Neutrophil (primary cell): ENCODE measurements at regions not wholly inside any gene's neighbourhood (a gene's known extent, or its start where the extent isn't known, plus 50 kb on each side); places are given as distances from the start of the nearest gene placed in this dataset.

Experiments
- H3K27ac ChIP-seq: fragments of 200-600 bp; sonication (generic); 2 replicates; pipeline ENCODE4 v1.5.1; 2016; ENCODE audit warnings: mild to moderate bottlenecking, moderate library complexity
- H3K27me3 ChIP-seq: fragments of 200-600 bp; sonication (generic); 2 replicates; pipeline ENCODE4 v1.6.0; 2016; ENCODE audit warnings: mild to moderate bottlenecking
- H3K36me3 ChIP-seq: fragments of 200-600 bp; sonication (generic); 2 replicates; pipeline ENCODE4 v1.5.1; 2017
- H3K4me1 ChIP-seq, 2 experiments: fragments of 200-600 bp in 1 of 2; sonication (generic) in 1 of 2; 1 replicate in 1 of 2; 2 replicates in 1 of 2; pipeline versions ENCODE4 v1.5.1 to v1.6.1; 2013 to 2016; ENCODE audit warnings: low read depth in 1 of 2, low read length in 1 of 2, mild to moderate bottlenecking in 1 of 2, moderate library complexity in 1 of 2; ENCODE audit not compliant: control insufficient read depth in 1 of 2, insufficient read depth in 1 of 2
- H3K4me3 ChIP-seq, 2 experiments: fragments of 200-600 bp in 1 of 2; sonication (generic) in 1 of 2; 1 replicate in 1 of 2; 2 replicates in 1 of 2; pipeline ENCODE4 v1.5.1; 2013 to 2016; ENCODE audit warnings: low read depth in 1 of 2, low read length in 1 of 2, mild to moderate bottlenecking in 1 of 2, moderate library complexity in 1 of 2
- H3K9me3 ChIP-seq: fragments of 200-600 bp; sonication (generic); 2 replicates; pipeline ENCODE4 v1.5.1; 2016
- CTCF ChIP-seq: fragments of 200-600 bp; sonication (generic); IDR thresholded peaks from 2 replicates; pipeline ENCODE4 v1.5.1; 2016; ENCODE audit warnings: antibody characterized with exemption

GRCh38 chr11:11703885-11704284 is 82.1 kb upstream of the GALNT18 start:
- H3K4me1 ChIP-seq: no peaks in the 10 kb centered on the region
- H3K36me3 ChIP-seq: no peaks in the 10 kb centered on the region
- no peak for TF ChIP-seq CTCF
- H3K27ac ChIP-seq: no peak overlapping the region
- no peaks in the 10 kb centered on the region for H3K27me3 ChIP-seq
- no peak overlapping the region for H3K4me3 ChIP-seq
- no peaks in the 10 kb centered on the region for H3K9me3 ChIP-seq

DNA sequence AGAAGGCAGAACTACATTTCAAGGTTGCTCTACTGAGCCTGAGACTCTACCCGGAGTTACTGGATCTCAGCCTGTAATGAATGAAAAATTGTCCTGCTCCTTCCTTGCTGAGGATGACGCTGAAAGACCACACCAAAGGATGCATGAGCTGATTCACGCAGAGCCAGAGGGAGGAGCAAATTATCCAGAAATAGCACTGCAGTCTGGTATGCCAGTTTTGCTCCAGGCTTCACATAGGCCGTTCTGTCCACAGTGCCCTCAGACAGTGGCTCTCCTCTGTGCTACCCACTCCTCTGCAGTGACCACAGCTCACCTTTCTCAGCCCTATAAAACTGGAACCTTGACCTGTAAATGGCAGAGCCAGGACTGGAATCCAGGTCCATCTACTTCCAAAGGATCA is 79.3 kb upstream of the GALNT18 start:
- no peaks in the 10 kb centered on the region for H3K4me1 ChIP-seq
- H3K36me3 ChIP-seq: no peaks in the 10 kb centered on the region
- H3K4me3 ChIP-seq: no peak overlapping the region
- no peaks in the 10 kb centered on the region for H3K27me3 ChIP-seq
- H3K9me3 ChIP-seq: no peaks in the 10 kb centered on the region
- no peak overlapping the region for H3K27ac ChIP-seq
- no peak for TF ChIP-seq CTCF

GRCh38 chr11:11697796-11698195 is 76.0 kb upstream of the GALNT18 start:
- no peak overlapping the region for H3K27ac ChIP-seq
- H3K36me3 ChIP-seq: no peaks in the 10 kb centered on the region
- H3K4me1 ChIP-seq: no peaks in the 10 kb centered on the region
- H3K9me3 ChIP-seq: no peaks in the 10 kb centered on the region
- H3K27me3 ChIP-seq: no peaks in the 10 kb centered on the region
- TF ChIP-seq CTCF: no peak
- no peak overlapping the region for H3K4me3 ChIP-seq

- Histone ChIP-seq H3K27ac (no peak overlapping the region), H3K36me3 (no peaks in the 10 kb centered on the region), H3K4me3 (no peak overlapping the region), H3K4me1 (no peaks in the 10 kb centered on the region), H3K9me3 (no peaks in the 10 kb centered on the region), H3K27me3 (no peaks in the 10 kb centered on the region)
- no peak for TF ChIP-seq CTCF
Measured at GRCh38 chr11:11691296-11692151, 69.7 kb upstream of the GALNT18 start.

DNA sequence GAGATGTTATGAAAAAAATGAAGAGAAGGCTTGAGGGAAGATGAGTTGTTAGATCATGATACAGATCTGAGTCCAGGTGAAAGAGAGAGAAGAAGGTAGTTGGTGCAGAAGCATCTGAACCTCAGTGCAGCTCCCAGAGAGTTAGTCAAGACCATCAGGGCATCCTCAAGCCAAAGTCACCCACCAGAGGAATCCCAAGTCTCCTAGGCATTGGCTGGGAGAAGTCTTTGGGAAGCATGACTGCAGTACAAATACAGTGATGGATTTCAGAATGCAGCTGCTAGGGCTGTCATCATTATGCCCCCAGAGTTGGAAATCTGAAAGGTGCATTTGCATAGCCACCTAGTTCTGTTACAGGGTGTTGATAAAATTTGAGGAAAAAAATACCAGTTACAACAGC is 59.7 kb upstream of the GALNT18 start:
- H3K27ac ChIP-seq: no peak overlapping the region
- H3K4me3 ChIP-seq: no peak overlapping the region
- no peak for TF ChIP-seq CTCF
- H3K4me1 ChIP-seq: no peaks in the 10 kb centered on the region
- no peaks in the 10 kb centered on the region for H3K9me3 ChIP-seq
- no peaks in the 10 kb centered on the region for H3K36me3 ChIP-seq
- H3K27me3 ChIP-seq: no peaks in the 10 kb centered on the region
